Neural progenitor cell (in vitro differentiated cells): ENCODE measurements at regions not wholly inside any gene's neighbourhood (a gene's known extent, or its start where the extent isn't known, plus 50 kb on each side); places are given as distances from the start of the nearest gene placed in this dataset.

Experiments used
- DNase-seq: peaks from one replicate; pipeline ENCODE4 v3.0.0-alpha.2; 2016; ENCODE audit warnings: low spot score
- H2AFZ ChIP-seq: fragments of 200-600 bp; sonication (generic); replicated peaks from 2 replicates; pipeline ENCODE4 v1.6.1; 2016; ENCODE audit warnings: antibody characterized with exemption
- H3F3A ChIP-seq: fragments of 200-600 bp; sonication (generic); 2 replicates; pipeline ENCODE4 v1.6.1; 2016; ENCODE audit warnings: antibody characterized with exemption, low read depth
- H3K27ac ChIP-seq: fragments of 200-600 bp; sonication (generic); 2 replicates; pipeline ENCODE4 v1.5.1; 2016; ENCODE audit warnings: mild to moderate bottlenecking
- H3K27me3 ChIP-seq: fragments of 200-600 bp; sonication (generic); 2 replicates; pipeline ENCODE4 v1.6.1; 2016; ENCODE audit warnings: mild to moderate bottlenecking, moderate library complexity
- H3K36me3 ChIP-seq: fragments of 200-600 bp; sonication (generic); 2 replicates; pipeline ENCODE4 v1.5.1; 2016
- H3K4me1 ChIP-seq: fragments of 200-600 bp; sonication (generic); 2 replicates; pipeline ENCODE4 v1.6.1; 2016; ENCODE audit warnings: mixed run types
- H3K4me2 ChIP-seq: fragments of 200-600 bp; sonication (generic); 2 replicates; pipeline ENCODE4 v1.6.1; 2016
- H3K4me3 ChIP-seq: fragments of 200-600 bp; sonication (generic); 2 replicates; pipeline ENCODE4 v1.5.1; 2016
- H3K79me2 ChIP-seq: fragments of 200-600 bp; sonication (generic); 2 replicates; pipeline ENCODE4 v1.6.1; 2016; ENCODE audit warnings: low read depth
- H3K9ac ChIP-seq: fragments of 200-600 bp; sonication (generic); 2 replicates; pipeline ENCODE4 v1.6.1; 2016
- H3K9me3 ChIP-seq: fragments of 200-600 bp; sonication (generic); 2 replicates; pipeline ENCODE4 v1.5.1; 2016; ENCODE audit warnings: low read depth
- H4K20me1 ChIP-seq: fragments of 200-600 bp; sonication (generic); 2 replicates; pipeline ENCODE4 v1.6.1; 2016; ENCODE audit warnings: low read depth
- H3K27ac Mint-ChIP-seq: 3 replicates; pipeline ENCODE4 v1.8.0; 2021; ENCODE audit warnings: mixed read lengths
- H3K27me3 Mint-ChIP-seq: 2 replicates; pipeline ENCODE4 v1.8.0; 2022; ENCODE audit warnings: low read depth, mild to moderate bottlenecking, inconsistent platforms, moderate library complexity, mixed read lengths; ENCODE audit not compliant: insufficient read depth
- H3K36me3 Mint-ChIP-seq: 3 replicates; pipeline ENCODE4 v1.8.0; 2021; ENCODE audit warnings: mixed read lengths
- H3K4me1 Mint-ChIP-seq: 3 replicates; pipeline ENCODE4 v1.8.0; 2021; ENCODE audit warnings: mixed read lengths
- H3K4me3 Mint-ChIP-seq: 3 replicates; pipeline ENCODE4 v1.8.0; 2021; ENCODE audit warnings: mild to moderate bottlenecking, moderate library complexity, mixed read lengths
- H3K9me3 Mint-ChIP-seq: 3 replicates; pipeline ENCODE4 v1.8.0; 2020; ENCODE audit warnings: mixed read lengths
- EZH2 ChIP-seq: fragments of 200-600 bp; sonication (generic); IDR thresholded peaks from 2 replicates; pipeline ENCODE4 v1.6.1; 2017; ENCODE audit warnings: antibody characterized with exemption, mild to moderate bottlenecking, moderate library complexity
- EZH2phosphoT487 ChIP-seq: fragments of 200-600 bp; sonication (generic); IDR thresholded peaks from 2 replicates; pipeline ENCODE4 v1.6.1; 2017; ENCODE audit warnings: antibody characterized with exemption
- TF ChIP-seq, protein P1 (sequence below): fragments of 200-600 bp; sonication (generic); IDR thresholded peaks from 2 replicates; pipeline ENCODE4 v1.5.1; 2017; ENCODE audit warnings: antibody characterized with exemption, mild to moderate bottlenecking

- H3K4me1 ChIP-seq: no peaks in the 10 kb centered on the region
- peaks cover 7% of the 10 kb centered on the region for H3K9me3 Mint-ChIP-seq
- H3K27me3 Mint-ChIP-seq: peaks cover 11% of the 10 kb centered on the region
- no peak overlapping the region for H3K4me3 ChIP-seq
- no peak overlapping the region for H3K4me3 Mint-ChIP-seq
- H3K27me3 ChIP-seq: no peaks in the 10 kb centered on the region
- no peak overlapping the region for H3K9ac ChIP-seq
- no peak overlapping the region for H2AFZ ChIP-seq
- H4K20me1 ChIP-seq: no peaks in the 10 kb centered on the region
- TF ChIP-seq EZH2 (no peak), EZH2phosphoT487 (no peak)
- TF ChIP-seq, protein P1, sequence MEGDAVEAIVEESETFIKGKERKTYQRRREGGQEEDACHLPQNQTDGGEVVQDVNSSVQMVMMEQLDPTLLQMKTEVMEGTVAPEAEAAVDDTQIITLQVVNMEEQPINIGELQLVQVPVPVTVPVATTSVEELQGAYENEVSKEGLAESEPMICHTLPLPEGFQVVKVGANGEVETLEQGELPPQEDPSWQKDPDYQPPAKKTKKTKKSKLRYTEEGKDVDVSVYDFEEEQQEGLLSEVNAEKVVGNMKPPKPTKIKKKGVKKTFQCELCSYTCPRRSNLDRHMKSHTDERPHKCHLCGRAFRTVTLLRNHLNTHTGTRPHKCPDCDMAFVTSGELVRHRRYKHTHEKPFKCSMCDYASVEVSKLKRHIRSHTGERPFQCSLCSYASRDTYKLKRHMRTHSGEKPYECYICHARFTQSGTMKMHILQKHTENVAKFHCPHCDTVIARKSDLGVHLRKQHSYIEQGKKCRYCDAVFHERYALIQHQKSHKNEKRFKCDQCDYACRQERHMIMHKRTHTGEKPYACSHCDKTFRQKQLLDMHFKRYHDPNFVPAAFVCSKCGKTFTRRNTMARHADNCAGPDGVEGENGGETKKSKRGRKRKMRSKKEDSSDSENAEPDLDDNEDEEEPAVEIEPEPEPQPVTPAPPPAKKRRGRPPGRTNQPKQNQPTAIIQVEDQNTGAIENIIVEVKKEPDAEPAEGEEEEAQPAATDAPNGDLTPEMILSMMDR: no peak
- no peak overlapping the region for H3K27ac Mint-ChIP-seq
- no peaks in the 10 kb centered on the region for H3K36me3 Mint-ChIP-seq
- no peak overlapping the region for H3K27ac ChIP-seq
- H3K4me1 Mint-ChIP-seq: peaks cover 10% of the 10 kb centered on the region
- no peak for DNase-seq
- no peaks in the 10 kb centered on the region for H3K36me3 ChIP-seq
- H3K79me2 ChIP-seq: no peaks in the 10 kb centered on the region
- H3F3A ChIP-seq: no peaks in the 10 kb centered on the region
- peaks cover 4% of the 10 kb centered on the region for H3K9me3 ChIP-seq
- H3K4me2 ChIP-seq: no peak overlapping the region
These were observed 833.8 kb downstream of the TBC1D22A start for GRCh38 chr22:47596176-47596690.

GRCh38 chr22:47594836-47595521 is 832.5 kb downstream of the TBC1D22A start:
- H4K20me1 ChIP-seq: no peaks in the 10 kb centered on the region
- Mint-ChIP-seq H3K36me3 (no peaks in the 10 kb centered on the region), H3K27me3 (peaks cover 8% of the 10 kb centered on the region), H3K27ac (no peak overlapping the region), H3K4me3 (no peak overlapping the region), H3K4me1 (peaks cover 5% of the 10 kb centered on the region), H3K9me3 (peaks cover 7% of the 10 kb centered on the region)
- no peak overlapping the region for H2AFZ ChIP-seq
- TF ChIP-seq, protein P1: no peak
- no peak for TF ChIP-seq EZH2phosphoT487
- TF ChIP-seq EZH2: no peak
- H3K27me3 ChIP-seq: no peaks in the 10 kb centered on the region
- H3F3A ChIP-seq: no peaks in the 10 kb centered on the region
- H3K9ac ChIP-seq: no peak overlapping the region
- no peaks in the 10 kb centered on the region for H3K79me2 ChIP-seq
- no peaks in the 10 kb centered on the region for H3K36me3 ChIP-seq
- H3K4me1 ChIP-seq: no peaks in the 10 kb centered on the region
- H3K9me3 ChIP-seq: peaks cover 4% of the 10 kb centered on the region
- H3K27ac ChIP-seq: no peak overlapping the region
- H3K4me2 ChIP-seq: no peak overlapping the region
- H3K4me3 ChIP-seq: no peak overlapping the region
- DNase-seq: no peak

GRCh38 chr22:47593911-47594311 is 831.5 kb downstream of the TBC1D22A start:
- no peaks in the 10 kb centered on the region for H3K4me1 Mint-ChIP-seq
- TF ChIP-seq, protein P1: no peak
- no peak for TF ChIP-seq EZH2
- TF ChIP-seq EZH2phosphoT487: no peak
- Histone ChIP-seq H4K20me1 (no peaks in the 10 kb centered on the region), H3K79me2 (no peaks in the 10 kb centered on the region), H3F3A (no peaks in the 10 kb centered on the region), H3K9me3 (peaks cover 4% of the 10 kb centered on the region), H3K4me1 (no peaks in the 10 kb centered on the region), H3K4me3 (no peak overlapping the region), H3K4me2 (no peak overlapping the region), H3K36me3 (no peaks in the 10 kb centered on the region), H2AFZ (no peak overlapping the region), H3K9ac (no peak overlapping the region), H3K27me3 (no peaks in the 10 kb centered on the region), H3K27ac (no peak overlapping the region)
- peaks cover 8% of the 10 kb centered on the region for H3K27me3 Mint-ChIP-seq
- DNase-seq: no peak
- no peak overlapping the region for H3K27ac Mint-ChIP-seq
- peaks cover 9% of the 10 kb centered on the region for H3K9me3 Mint-ChIP-seq
- no peaks in the 10 kb centered on the region for H3K36me3 Mint-ChIP-seq
- H3K4me3 Mint-ChIP-seq: no peak overlapping the region
